ENCODE measurements at regions not wholly inside any gene's neighbourhood (a gene's known extent, or its start where the extent isn't known, plus 50 kb on each side); places are given as distances from the start of the nearest gene placed in this dataset.

DNA sequence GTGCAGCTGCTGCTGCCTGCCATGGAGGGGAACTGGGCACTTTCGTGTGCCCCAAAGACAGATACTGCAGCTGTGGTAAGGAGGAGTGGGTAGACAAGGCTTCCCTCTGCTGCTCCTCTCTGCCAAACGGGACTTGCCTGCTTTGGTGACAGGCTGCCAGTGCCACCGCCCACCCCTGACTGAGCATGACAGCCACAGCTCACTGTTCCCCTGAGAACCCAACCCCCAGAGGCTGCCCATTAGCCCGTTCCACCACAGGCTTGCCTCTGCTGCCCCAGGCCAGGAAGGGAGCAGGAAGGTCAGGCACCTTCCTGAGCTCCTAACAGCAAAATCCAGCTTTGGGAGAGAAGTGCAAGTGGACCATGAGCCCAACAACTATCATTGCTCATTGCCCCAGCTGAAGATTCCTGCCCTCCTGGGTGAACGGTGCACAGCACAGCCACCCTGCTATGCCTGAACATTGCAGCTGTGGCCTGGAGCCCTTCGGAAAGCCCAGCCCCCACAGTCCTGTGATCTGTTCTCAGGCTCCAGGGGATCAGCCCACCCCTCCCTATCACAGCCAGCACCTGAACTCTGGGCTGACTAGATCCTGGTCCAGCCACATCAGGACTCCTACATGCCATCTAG is 58.7 kb upstream of the ANTXRL start:
- TF ChIP-seq EZH2 (IDR thresholded peaks at IDR 0.05; ENCODE audit: borderline replicate concordance, control insufficient read depth, low read depth, low read length) (no peak), MTA2 (IDR thresholded peaks at IDR 0.05; ENCODE audit: low read depth) (no peak), BMI1 (IDR thresholded peaks at IDR 0.05; ENCODE audit: borderline replicate concordance) (no peak)
